DOHH2 (cell line): ENCODE measurements at regions not wholly inside any gene's neighbourhood (a gene's known extent, or its start where the extent isn't known, plus 50 kb on each side); places are given as distances from the start of the nearest gene placed in this dataset.

Experiments
- H3F3A ChIP-seq: fragments of 200-600 bp; sonication (generic), shearing (Covaris generic); 2 replicates; pipeline ENCODE4 v1.6.0; 2016; ENCODE audit warnings: antibody characterized with exemption, mild to moderate bottlenecking; ENCODE audit not compliant: control insufficient read depth, insufficient read depth
- H3K27ac ChIP-seq: fragments of 200-600 bp; sonication (generic); 2 replicates; pipeline ENCODE4 v1.5.1; 2014; ENCODE audit warnings: low read depth, mild to moderate bottlenecking, low read length, moderate library complexity
- H3K27me3 ChIP-seq: fragments of 200-600 bp; sonication (generic); 2 replicates; pipeline ENCODE4 v1.6.1; 2014; ENCODE audit warnings: mild to moderate bottlenecking, low read length, mixed read lengths; ENCODE audit not compliant: control insufficient read depth
- H3K36me3 ChIP-seq: fragments of 200-600 bp; sonication (generic); 2 replicates; pipeline ENCODE4 v1.6.1; 2014; ENCODE audit warnings: mild to moderate bottlenecking, low read length, moderate library complexity, mixed read lengths; ENCODE audit not compliant: control insufficient read depth
- H3K4me1 ChIP-seq: fragments of 200-600 bp; sonication (generic); 2 replicates; pipeline ENCODE4 v1.6.1; 2014; ENCODE audit warnings: mild to moderate bottlenecking, low read length, mixed read lengths; ENCODE audit not compliant: control insufficient read depth
- H3K4me2 ChIP-seq: fragments of 200-600 bp; sonication (generic); 2 replicates; pipeline ENCODE4 v1.6.0; 2014; ENCODE audit warnings: mild to moderate bottlenecking, low read length, moderate library complexity
- H3K4me3 ChIP-seq: fragments of 200-600 bp; sonication (generic); 2 replicates; pipeline ENCODE4 v1.5.1; 2014; ENCODE audit warnings: mild to moderate bottlenecking, low read length, mixed read lengths
- H3K79me2 ChIP-seq: fragments of 200-600 bp; sonication (generic); 2 replicates; pipeline ENCODE4 v1.6.1; 2014; ENCODE audit warnings: mild to moderate bottlenecking, low read length, mixed read lengths; ENCODE audit not compliant: control insufficient read depth
- H3K9me2 ChIP-seq: fragments of 200-600 bp; sonication (generic); replicated peaks from 2 replicates; pipeline ENCODE4 v1.6.1; 2014; ENCODE audit warnings: mild to moderate bottlenecking, low read length, mixed read lengths; ENCODE audit not compliant: control insufficient read depth
- H3K9me3 ChIP-seq: fragments of 200-600 bp; sonication (generic); 2 replicates; pipeline ENCODE4 v1.6.1; 2014; ENCODE audit warnings: antibody characterized with exemption, low read length, mixed read lengths; ENCODE audit not compliant: control insufficient read depth, insufficient read depth
- H4K20me1 ChIP-seq: fragments of 200-600 bp; sonication (generic); 2 replicates; pipeline ENCODE4 v1.6.0; 2014; ENCODE audit warnings: low read depth, mild to moderate bottlenecking, antibody characterized with exemption, low read length, moderate library complexity; ENCODE audit not compliant: control insufficient read depth, insufficient read depth
- EZH2phosphoT487 ChIP-seq: fragments of 200-600 bp; sonication (generic); IDR thresholded peaks from 2 replicates; pipeline ENCODE4 v1.6.1; 2017; ENCODE audit warnings: borderline replicate concordance, mild to moderate bottlenecking, antibody characterized with exemption, low read length, moderate library complexity, mixed read lengths
- TF ChIP-seq, protein P1 (sequence below): fragments of 200-600 bp; sonication (generic); IDR thresholded peaks from one replicate; pipeline ENCODE4 v1.5.1; 2014; ENCODE audit warnings: antibody characterized with exemption, mild to moderate bottlenecking, low read depth, low read length; ENCODE audit not compliant: poor library complexity, severe bottlenecking

DNA sequence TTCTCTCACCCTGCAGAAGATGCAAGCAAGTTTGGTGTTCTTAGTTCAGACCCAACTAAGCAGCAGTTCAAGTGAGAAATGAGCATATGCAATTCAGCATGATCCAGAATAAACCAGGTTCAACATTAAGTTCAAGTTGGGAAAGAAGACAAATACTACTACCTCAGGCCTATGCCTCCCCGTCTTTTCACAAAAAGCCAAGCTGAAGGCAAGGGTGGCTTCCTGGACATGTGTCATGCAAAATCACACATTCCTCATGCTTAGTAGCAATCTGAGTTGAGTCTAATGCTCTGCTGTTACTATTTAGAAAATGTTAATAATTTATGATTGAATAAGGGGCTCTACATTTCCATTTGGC is 453.4 kb upstream of the GRAMD2B start:
- no peaks in the 10 kb centered on the region for H3K9me3 ChIP-seq
- no peaks in the 10 kb centered on the region for H3K4me1 ChIP-seq
- no peak overlapping the region for H3K4me3 ChIP-seq
- no peak overlapping the region for H3K4me2 ChIP-seq
- H3K27ac ChIP-seq, result no peak overlapping the region
- no peak for TF ChIP-seq EZH2phosphoT487
- TF ChIP-seq, protein P1, sequence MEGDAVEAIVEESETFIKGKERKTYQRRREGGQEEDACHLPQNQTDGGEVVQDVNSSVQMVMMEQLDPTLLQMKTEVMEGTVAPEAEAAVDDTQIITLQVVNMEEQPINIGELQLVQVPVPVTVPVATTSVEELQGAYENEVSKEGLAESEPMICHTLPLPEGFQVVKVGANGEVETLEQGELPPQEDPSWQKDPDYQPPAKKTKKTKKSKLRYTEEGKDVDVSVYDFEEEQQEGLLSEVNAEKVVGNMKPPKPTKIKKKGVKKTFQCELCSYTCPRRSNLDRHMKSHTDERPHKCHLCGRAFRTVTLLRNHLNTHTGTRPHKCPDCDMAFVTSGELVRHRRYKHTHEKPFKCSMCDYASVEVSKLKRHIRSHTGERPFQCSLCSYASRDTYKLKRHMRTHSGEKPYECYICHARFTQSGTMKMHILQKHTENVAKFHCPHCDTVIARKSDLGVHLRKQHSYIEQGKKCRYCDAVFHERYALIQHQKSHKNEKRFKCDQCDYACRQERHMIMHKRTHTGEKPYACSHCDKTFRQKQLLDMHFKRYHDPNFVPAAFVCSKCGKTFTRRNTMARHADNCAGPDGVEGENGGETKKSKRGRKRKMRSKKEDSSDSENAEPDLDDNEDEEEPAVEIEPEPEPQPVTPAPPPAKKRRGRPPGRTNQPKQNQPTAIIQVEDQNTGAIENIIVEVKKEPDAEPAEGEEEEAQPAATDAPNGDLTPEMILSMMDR, result no peak
- H3K79me2 ChIP-seq, result no peaks in the 10 kb centered on the region
- no peaks in the 10 kb centered on the region for H3K36me3 ChIP-seq
- H3F3A ChIP-seq, result no peaks in the 10 kb centered on the region
- H3K9me2 ChIP-seq, result no peaks in the 10 kb centered on the region
- no peaks in the 10 kb centered on the region for H4K20me1 ChIP-seq
- no peaks in the 10 kb centered on the region for H3K27me3 ChIP-seq

DNA sequence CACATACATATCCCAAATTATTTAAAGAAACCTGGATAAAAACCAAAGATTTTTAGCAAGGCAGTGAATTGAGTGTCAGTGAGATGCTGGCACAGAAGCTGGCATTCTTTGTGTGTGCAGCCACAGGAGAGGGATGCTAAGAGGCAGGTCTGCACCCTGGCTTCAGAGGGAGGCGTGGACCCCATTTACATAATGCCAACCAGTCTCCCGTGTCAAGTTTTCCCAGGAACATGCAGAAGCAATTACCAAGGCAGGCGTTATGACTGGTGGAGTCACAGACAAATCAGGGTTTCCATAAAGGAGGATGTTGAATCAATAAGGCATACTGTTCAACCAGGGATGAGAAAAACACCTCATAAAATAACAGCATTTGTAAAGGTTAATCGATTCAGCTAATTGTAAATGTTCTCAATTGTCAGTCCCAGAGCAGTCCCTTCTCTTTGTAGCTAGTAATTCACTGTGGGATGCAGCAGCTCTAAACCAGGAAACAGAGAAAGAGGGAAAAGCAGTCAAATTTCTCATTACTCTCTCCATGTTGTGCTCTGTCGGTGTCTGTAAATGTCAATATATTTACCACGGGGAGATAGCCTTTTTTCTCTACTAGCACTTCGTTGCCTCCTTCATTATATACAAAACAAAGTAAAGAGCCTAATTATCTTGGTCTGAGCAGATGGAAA is 452.4 kb upstream of the GRAMD2B start:
- TF ChIP-seq, protein P1, result no peak
- no peak for TF ChIP-seq EZH2phosphoT487
- H3K4me3 ChIP-seq, result no peak overlapping the region
- H3K9me3 ChIP-seq, result no peaks in the 10 kb centered on the region
- no peaks in the 10 kb centered on the region for H3K36me3 ChIP-seq
- H3K4me1 ChIP-seq, result no peaks in the 10 kb centered on the region
- no peak overlapping the region for H3K27ac ChIP-seq
- no peaks in the 10 kb centered on the region for H3K27me3 ChIP-seq
- H4K20me1 ChIP-seq, result no peaks in the 10 kb centered on the region
- no peaks in the 10 kb centered on the region for H3F3A ChIP-seq
- H3K79me2 ChIP-seq, result no peaks in the 10 kb centered on the region
- no peaks in the 10 kb centered on the region for H3K9me2 ChIP-seq
- no peak overlapping the region for H3K4me2 ChIP-seq

DNA sequence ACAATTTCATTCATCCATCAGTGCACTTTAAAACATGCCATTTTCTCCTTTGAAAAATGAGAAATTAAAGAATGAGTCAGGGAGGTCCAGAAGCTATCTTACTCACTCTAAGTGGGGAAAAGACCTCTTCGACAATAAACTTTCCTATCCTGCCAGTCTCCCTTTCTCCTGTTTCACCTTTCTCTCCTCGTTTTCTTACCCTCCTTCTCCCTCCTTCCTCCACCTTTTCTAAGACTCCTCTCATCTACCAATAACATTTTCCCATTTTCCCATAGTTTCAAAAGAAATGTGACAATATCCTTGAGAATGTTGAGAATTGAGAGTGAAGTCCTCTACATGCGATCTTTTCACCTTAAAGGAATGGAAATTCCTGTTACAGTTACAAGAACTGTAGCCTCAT is 450.5 kb upstream of the GRAMD2B start:
- Histone ChIP-seq H3K4me1 (no peaks in the 10 kb centered on the region), H3K4me3 (no peak overlapping the region), H3K36me3 (no peaks in the 10 kb centered on the region), H3K27me3 (no peaks in the 10 kb centered on the region), H3F3A (no peaks in the 10 kb centered on the region), H3K79me2 (no peaks in the 10 kb centered on the region), H3K27ac (no peak overlapping the region), H4K20me1 (no peaks in the 10 kb centered on the region), H3K9me2 (no peaks in the 10 kb centered on the region), H3K9me3 (no peaks in the 10 kb centered on the region), H3K4me2 (no peak overlapping the region)
- TF ChIP-seq, protein P1, result no peak
- TF ChIP-seq EZH2phosphoT487, result no peak
